Colonic mucosa (tissue), 4 donors: ENCODE measurements at regions not wholly inside any gene's neighbourhood (a gene's known extent, or its start where the extent isn't known, plus 50 kb on each side); places are given as distances from the start of the nearest gene placed in this dataset.

Experiments used
- DNase-seq: peaks from one replicate; pipeline ENCODE4 v3.0.0-alpha.2; 2020
- H3K27ac ChIP-seq: fragments of 200-600 bp; one replicate; pipeline ENCODE4 v1.8.0; 2021
- H3K27me3 ChIP-seq: fragments of 200-600 bp; one replicate; pipeline ENCODE4 v1.8.0; 2021
- H3K36me3 ChIP-seq: fragments of 200-600 bp; one replicate; pipeline ENCODE4 v1.8.0; 2021
- H3K4me1 ChIP-seq: fragments of 200-600 bp; one replicate; pipeline ENCODE4 v1.8.0; 2021; ENCODE audit warnings: mild to moderate bottlenecking
- H3K4me3 ChIP-seq: fragments of 200-600 bp; one replicate; pipeline ENCODE4 v1.8.0; 2021
- H3K9ac ChIP-seq, 2 donors: one replicate each; pipeline ENCODE4 v1.7.0; 2013; ENCODE audit warnings: control low read depth in 2 of 2, low read depth in 2 of 2, low read length in 2 of 2
- H3K9me3 ChIP-seq: fragments of 200-600 bp; one replicate; pipeline ENCODE4 v1.8.0; 2021
- intact Hi-C: fragments of 100-400 bp; cut with DNase I; formaldehyde crosslinking; loops from one replicate; pipeline ENCODE4 v1.14.1; 2022
- TF ChIP-seq, protein P1 (sequence below): fragments of 200-600 bp; IDR thresholded peaks from one replicate; pipeline ENCODE4 v1.8.0; 2022; ENCODE audit warnings: antibody characterized with exemption, mild to moderate bottlenecking
- donor health status: healthy.
- donor health status: DM: no; HTN: no; CAD: no.
- donor health status: DM: no; HTN: no; CAD: no.

- TF ChIP-seq, protein P1, sequence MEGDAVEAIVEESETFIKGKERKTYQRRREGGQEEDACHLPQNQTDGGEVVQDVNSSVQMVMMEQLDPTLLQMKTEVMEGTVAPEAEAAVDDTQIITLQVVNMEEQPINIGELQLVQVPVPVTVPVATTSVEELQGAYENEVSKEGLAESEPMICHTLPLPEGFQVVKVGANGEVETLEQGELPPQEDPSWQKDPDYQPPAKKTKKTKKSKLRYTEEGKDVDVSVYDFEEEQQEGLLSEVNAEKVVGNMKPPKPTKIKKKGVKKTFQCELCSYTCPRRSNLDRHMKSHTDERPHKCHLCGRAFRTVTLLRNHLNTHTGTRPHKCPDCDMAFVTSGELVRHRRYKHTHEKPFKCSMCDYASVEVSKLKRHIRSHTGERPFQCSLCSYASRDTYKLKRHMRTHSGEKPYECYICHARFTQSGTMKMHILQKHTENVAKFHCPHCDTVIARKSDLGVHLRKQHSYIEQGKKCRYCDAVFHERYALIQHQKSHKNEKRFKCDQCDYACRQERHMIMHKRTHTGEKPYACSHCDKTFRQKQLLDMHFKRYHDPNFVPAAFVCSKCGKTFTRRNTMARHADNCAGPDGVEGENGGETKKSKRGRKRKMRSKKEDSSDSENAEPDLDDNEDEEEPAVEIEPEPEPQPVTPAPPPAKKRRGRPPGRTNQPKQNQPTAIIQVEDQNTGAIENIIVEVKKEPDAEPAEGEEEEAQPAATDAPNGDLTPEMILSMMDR = no peak
- no peaks in the 10 kb centered on the region for H3K27me3 ChIP-seq
- no peak overlapping the region for H3K4me3 ChIP-seq
- H3K4me1 ChIP-seq = no peaks in the 10 kb centered on the region
- intact Hi-C loops = no loop called here
- no peak overlapping the region for H3K27ac ChIP-seq
- H3K36me3 ChIP-seq = no peaks in the 10 kb centered on the region
- no peak overlapping the region for H3K9ac ChIP-seq
- DNase-seq = no peak
- H3K9me3 ChIP-seq = no peaks in the 10 kb centered on the region
Observed at GRCh38 chr5:28346696-28347095, 1308.3 kb upstream of the CDH9 start.

- no peak for DNase-seq
- TF ChIP-seq, protein P1 = no peak
- no peaks in the 10 kb centered on the region for H3K27me3 ChIP-seq
- no peaks in the 10 kb centered on the region for H3K36me3 ChIP-seq
- intact Hi-C loops = no loop called here
- H3K4me3 ChIP-seq = no peak overlapping the region
- H3K4me1 ChIP-seq = no peaks in the 10 kb centered on the region
- H3K9ac ChIP-seq = no peak overlapping the region
- no peaks in the 10 kb centered on the region for H3K9me3 ChIP-seq
- no peak overlapping the region for H3K27ac ChIP-seq
Observed at GRCh38 chr5:28344836-28345433, 1306.5 kb upstream of the CDH9 start.

- no peak overlapping the region for H3K4me3 ChIP-seq
- H3K27me3 ChIP-seq = no peaks in the 10 kb centered on the region
- H3K9ac ChIP-seq = no peak overlapping the region
- H3K9me3 ChIP-seq = no peaks in the 10 kb centered on the region
- no peaks in the 10 kb centered on the region for H3K36me3 ChIP-seq
- no peak for DNase-seq
- intact Hi-C loops = no loop called here
- H3K4me1 ChIP-seq = no peaks in the 10 kb centered on the region
- H3K27ac ChIP-seq = no peak overlapping the region
- TF ChIP-seq, protein P1 = no peak
Observed at GRCh38 chr5:28329176-28329575, 1290.8 kb upstream of the CDH9 start.

GRCh38 chr5:28328681-28329080 lies 1290.3 kb upstream of the CDH9 start:
- H3K4me1 ChIP-seq = no peaks in the 10 kb centered on the region
- no peak overlapping the region for H3K4me3 ChIP-seq
- no peak overlapping the region for H3K9ac ChIP-seq
- no peaks in the 10 kb centered on the region for H3K9me3 ChIP-seq
- H3K27ac ChIP-seq = no peak overlapping the region
- H3K27me3 ChIP-seq = no peaks in the 10 kb centered on the region
- TF ChIP-seq, protein P1 = no peak
- intact Hi-C loops = no loop called here
- no peak for DNase-seq
- no peaks in the 10 kb centered on the region for H3K36me3 ChIP-seq

DNA sequence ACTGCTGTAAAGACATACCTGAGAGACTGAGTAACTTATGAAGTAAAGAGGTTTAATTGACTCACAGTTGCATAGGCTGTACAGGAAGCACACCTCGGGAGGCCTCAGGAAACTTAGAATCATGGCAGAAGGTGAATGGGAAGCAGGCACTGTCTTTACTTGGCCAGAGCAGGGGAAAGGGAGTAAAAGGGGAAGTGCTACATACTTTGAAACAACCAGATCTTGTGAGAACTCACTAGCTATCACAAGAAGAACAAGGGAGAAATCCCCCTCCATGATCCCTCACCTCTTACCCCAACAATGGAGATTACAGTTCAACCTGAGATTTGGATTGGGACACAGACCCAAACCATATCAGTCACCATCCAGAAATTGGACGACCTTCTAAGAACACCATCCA lies 1285.8 kb upstream of the CDH9 start:
- intact Hi-C loops = no loop called here
- no peak overlapping the region for H3K9ac ChIP-seq
- no peaks in the 10 kb centered on the region for H3K9me3 ChIP-seq
- no peak overlapping the region for H3K27ac ChIP-seq
- no peak for DNase-seq
- H3K4me1 ChIP-seq = no peaks in the 10 kb centered on the region
- TF ChIP-seq, protein P1 = no peak
- no peaks in the 10 kb centered on the region for H3K27me3 ChIP-seq
- H3K36me3 ChIP-seq = no peaks in the 10 kb centered on the region
- H3K4me3 ChIP-seq = no peak overlapping the region
